Activated naive CD4-positive, alpha-beta T cell treated with anti-CD3 and anti-CD28 coated beads for 36 hours (primary cell): ENCODE measurements at regions not wholly inside any gene's neighbourhood (a gene's known extent, or its start where the extent isn't known, plus 50 kb on each side); places are given as distances from the start of the nearest gene placed in this dataset.

Experiments used
- CTCF ChIA-PET: fragments of 350-600 bp; sonication (Branson Sonifier 250); formaldehyde crosslinking; loops from one replicate; lab custom pipeline; 2021; ENCODE audit warnings: antibody characterized with exemption; lab: Charles Lee
- DNase-seq: peaks from one replicate; pipeline ENCODE4 v3.0.0-alpha.2; 2020
- H3K27ac Mint-ChIP-seq: one replicate; pipeline ENCODE4 v1.8.0; 2021; ENCODE audit warnings: mild to moderate bottlenecking, mixed read lengths
- H3K27me3 Mint-ChIP-seq: one replicate; pipeline ENCODE4 v1.8.0; 2021; ENCODE audit warnings: low read depth, mixed read lengths
- H3K36me3 Mint-ChIP-seq: one replicate; pipeline ENCODE4 v1.8.0; 2021; ENCODE audit warnings: low read depth, mixed read lengths
- H3K4me1 Mint-ChIP-seq: one replicate; pipeline ENCODE4 v1.8.0; 2021; ENCODE audit warnings: low read depth, mixed read lengths
- H3K4me3 Mint-ChIP-seq: one replicate; pipeline ENCODE4 v1.8.0; 2021; ENCODE audit warnings: mild to moderate bottlenecking, moderate library complexity, mixed read lengths
- H3K9me3 Mint-ChIP-seq: one replicate; pipeline ENCODE4 v1.8.0; 2021; ENCODE audit warnings: mixed read lengths
- intact Hi-C: fragments of 100-400 bp; cut with micrococcal nuclease; formaldehyde crosslinking; loops from one replicate; pipeline ENCODE4 v1.15.1; 2023

DNA sequence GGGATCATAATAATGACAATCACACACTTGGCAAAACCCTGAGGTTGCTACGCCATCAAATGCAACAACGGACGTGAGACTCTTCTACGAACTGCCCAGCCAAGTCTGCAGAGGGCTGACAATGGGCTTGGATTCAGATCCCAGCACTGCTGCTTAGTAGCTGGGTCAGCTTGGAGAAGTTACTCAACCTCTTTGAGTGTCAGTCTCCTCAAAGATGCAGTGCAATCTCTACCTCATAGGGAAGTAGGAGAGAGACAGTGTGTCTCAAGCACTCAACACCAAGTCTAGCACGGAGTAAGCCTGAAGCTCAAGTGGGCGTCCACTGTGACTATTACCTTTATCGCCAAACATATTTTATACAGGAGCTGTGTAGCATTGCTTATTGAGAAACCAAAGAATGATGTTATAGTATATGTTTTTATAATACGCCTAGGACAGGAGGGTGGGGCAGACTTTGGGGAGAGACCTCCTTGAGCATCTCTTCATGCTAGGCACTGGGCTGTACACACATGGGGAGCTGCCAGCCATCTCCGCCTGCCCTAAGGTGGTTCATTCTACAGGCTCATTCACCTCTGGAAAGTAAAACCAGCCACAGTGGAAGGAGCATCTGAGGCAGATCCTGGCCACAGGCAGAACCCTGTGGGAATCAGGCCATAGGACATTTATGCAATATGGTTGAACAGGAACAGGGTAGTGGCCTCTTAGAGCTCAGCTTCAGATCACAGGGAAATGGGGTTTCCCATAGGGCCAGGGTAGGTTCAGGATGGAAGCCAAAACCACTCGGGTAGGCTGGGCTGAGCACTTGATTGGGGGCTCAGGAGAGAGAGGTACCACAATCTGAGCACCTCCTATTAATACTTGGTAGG, 160.2 kb downstream of the MRPL14 start:
- CTCF ChIA-PET: interaction anchor here (1.2 kb wide), 1 partner anchor 133 kb away, joined by 3 read pairs; no protein-coding TSS in a partner anchor
- intact Hi-C loops: no loop called here
- DNase-seq: no peak

DNA sequence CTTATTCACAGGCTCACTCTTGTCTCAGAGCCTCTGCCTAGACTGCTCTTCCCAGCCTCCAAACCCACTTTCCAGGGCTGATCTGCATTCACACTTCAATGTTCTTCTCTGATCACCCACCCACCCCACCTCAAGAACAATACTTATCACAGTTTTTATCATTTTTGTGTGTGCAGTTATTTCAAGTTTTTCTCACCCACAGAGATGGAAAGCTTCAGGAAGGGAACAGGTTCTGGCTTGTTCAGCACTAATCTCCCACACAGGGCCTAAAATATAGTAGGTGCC, 160.9 kb downstream of the MRPL14 start:
- Mint-ChIP-seq H3K4me1 (no peaks in the 10 kb centered on the region), H3K9me3 (no peaks in the 10 kb centered on the region), H3K27ac (no peak overlapping the region), H3K36me3 (no peaks in the 10 kb centered on the region), H3K27me3 (peaks cover 6% of the 10 kb centered on the region), H3K4me3 (no peak overlapping the region)
- intact Hi-C loops: no loop called here
- no peak for DNase-seq
- CTCF ChIA-PET: no interaction called here

More for the DNA sequence above, 160.2 kb downstream of the MRPL14 start:
- no peaks in the 10 kb centered on the region for H3K4me1 Mint-ChIP-seq
- H3K27ac Mint-ChIP-seq: no peak overlapping the region
- H3K36me3 Mint-ChIP-seq: no peaks in the 10 kb centered on the region
- peaks cover 6% of the 10 kb centered on the region for H3K27me3 Mint-ChIP-seq
- H3K9me3 Mint-ChIP-seq: no peaks in the 10 kb centered on the region
- no peak overlapping the region for H3K4me3 Mint-ChIP-seq

DNA sequence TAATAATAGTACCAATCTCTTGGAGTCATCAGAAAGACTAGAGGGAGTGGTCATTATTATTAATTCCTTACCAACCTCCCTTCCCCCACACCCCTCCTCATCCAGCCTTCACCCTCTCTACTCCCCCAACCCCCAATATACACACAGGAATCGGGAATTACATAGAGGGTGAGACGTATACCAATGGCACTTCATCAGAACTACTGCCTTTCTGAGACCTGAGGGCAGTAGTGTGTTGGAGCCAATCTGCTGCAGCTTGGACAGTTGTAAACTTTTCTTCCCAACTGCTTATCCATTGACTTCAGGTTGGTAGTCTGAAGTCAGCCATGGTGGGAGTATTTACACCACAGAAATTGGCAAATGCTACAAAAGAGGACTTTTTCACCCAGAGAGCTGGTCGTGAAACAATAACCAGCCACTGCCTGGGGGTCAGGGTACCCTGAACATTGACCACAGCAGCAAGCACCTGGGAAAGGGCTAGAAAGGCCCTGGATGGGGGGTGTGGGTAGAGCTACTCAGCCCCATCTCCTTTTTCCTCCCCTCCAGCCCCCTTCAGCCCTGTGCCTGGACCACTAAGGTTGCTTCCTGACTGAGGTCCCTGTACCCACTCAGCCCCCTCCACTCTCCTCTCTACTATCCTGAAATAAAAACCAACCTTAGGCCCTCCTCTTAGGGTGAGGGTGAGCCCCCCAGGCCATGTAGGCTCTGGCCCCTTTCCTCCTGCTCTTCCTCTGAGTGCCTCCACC, 161.5 kb downstream of the MRPL14 start:
- DNase-seq: no peak
- Mint-ChIP-seq H3K27ac (no peak overlapping the region), H3K27me3 (peaks cover 6% of the 10 kb centered on the region), H3K9me3 (no peaks in the 10 kb centered on the region), H3K4me3 (no peak overlapping the region), H3K36me3 (no peaks in the 10 kb centered on the region), H3K4me1 (no peaks in the 10 kb centered on the region)
- CTCF ChIA-PET: no interaction called here
- intact Hi-C loops: no loop called here

DNA sequence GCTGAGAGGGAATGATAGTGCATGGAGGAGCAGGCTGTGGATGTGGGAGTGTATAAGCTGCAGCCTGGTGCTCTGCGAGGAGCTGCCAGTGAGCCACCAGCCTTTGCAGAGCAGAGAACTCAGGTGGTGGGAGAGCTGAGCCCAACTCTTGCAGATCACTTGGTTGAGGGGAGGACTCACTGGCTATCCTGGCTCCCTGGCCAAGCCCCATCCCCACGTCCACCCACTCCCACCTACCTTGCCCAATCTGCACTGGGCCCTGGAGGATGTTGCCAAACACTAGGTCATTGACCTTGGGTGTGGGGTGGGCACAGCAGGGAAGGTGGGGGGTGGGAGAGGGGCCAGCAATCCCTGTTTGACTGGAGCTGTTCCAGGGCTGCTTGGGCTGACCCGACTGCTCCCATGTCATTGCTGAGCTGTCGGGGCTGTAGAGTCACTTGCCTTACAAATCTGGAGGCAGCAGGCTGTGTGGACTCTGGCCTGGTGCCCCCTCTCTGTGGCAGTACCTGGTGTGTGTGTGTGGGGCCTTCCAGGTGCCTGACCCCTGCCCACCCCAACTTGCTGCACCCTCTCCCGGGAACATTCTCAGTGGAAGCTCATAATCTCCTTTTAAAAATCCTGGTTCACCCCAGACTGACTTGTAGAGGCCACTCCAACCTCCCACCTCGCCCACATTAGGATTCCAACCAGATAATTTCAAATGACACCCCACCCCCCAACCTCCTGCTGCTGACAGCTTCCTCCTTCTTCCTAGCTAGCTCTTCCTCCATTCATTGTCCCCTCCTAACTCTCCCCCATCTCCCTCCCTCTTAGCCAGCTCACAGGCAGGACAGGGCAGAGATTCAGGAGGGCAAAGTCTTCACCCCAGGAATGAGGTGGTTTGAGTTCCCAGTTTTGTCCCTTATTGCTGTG, 162.3 kb downstream of the MRPL14 start:
- H3K4me3 Mint-ChIP-seq: no peak overlapping the region
- no peaks in the 10 kb centered on the region for H3K9me3 Mint-ChIP-seq
- CTCF ChIA-PET: interaction anchor here (0.8 kb wide), 1 partner anchor 132 kb away, joined by 4 read pairs; no protein-coding TSS in a partner anchor
- no peaks in the 10 kb centered on the region for H3K4me1 Mint-ChIP-seq
- H3K27ac Mint-ChIP-seq: no peak overlapping the region
- no peaks in the 10 kb centered on the region for H3K36me3 Mint-ChIP-seq
- intact Hi-C loops: no loop called here
- DNase-seq: no peak
- H3K27me3 Mint-ChIP-seq: peaks cover 6% of the 10 kb centered on the region

DNA sequence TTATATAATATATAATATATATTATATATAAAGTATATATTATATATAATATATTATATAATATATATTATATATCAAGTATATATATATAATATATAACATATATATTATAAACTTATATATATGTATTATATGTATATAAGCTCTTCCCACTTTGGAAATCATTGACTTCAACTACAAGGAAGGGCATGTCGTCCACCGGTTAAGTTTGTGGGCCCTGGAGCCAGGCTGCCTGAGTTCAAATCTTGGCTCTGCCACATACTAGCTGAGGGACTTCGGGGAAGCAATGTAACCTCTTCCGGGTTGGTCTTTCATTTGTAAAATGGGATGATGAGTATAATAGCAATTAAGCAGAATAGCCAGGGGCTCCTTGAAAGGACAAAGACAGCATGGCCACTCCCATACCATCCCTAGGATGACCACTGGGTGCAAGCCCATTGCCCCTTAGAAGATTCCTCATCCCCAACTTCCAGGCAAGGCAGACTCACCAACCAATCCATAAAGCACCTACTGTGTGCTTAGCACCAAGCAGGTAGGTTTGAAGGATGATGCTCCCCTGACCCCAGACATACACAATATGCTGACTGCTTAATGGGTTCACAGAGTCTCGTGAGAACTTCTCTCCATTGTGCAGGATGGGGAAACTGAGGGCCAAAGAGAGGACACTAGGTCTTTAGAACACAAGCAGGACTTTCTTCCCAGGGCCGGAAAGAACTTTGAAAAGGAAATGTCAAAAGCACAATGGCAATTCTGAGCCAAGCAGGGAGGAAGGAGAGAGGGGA, 163.2 kb downstream of the MRPL14 start:
- Mint-ChIP-seq H3K4me3 (no peak overlapping the region), H3K36me3 (no peaks in the 10 kb centered on the region), H3K9me3 (no peaks in the 10 kb centered on the region), H3K27me3 (peaks cover 10% of the 10 kb centered on the region), H3K4me1 (no peaks in the 10 kb centered on the region), H3K27ac (no peak overlapping the region)
- DNase-seq: no peak
- intact Hi-C loops: no loop called here
- CTCF ChIA-PET: no interaction called here

DNA sequence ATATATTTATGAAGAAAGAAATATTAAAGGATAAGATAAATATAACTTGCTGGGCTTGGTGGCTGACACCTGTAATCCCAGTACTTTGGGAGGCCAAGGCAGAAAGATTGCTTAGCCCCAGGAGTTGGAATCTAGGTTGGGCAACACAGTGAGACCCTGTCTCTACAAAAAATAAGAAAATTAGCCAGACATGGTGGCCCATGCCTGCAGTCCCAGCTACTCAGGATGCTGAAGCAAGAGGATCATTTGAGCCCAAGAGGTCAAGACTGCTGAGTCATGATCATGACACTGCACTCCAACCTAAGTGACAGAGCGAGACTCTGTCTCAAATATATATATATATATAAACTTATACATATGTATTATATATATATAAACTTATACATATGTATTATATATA, 164.0 kb downstream of the MRPL14 start:
- CTCF ChIA-PET: no interaction called here
- no peak overlapping the region for H3K4me3 Mint-ChIP-seq
- intact Hi-C loops: no loop called here
- no peaks in the 10 kb centered on the region for H3K4me1 Mint-ChIP-seq
- H3K27me3 Mint-ChIP-seq: peaks cover 10% of the 10 kb centered on the region
- H3K36me3 Mint-ChIP-seq: no peaks in the 10 kb centered on the region
- DNase-seq: no peak
- no peaks in the 10 kb centered on the region for H3K9me3 Mint-ChIP-seq
- H3K27ac Mint-ChIP-seq: no peak overlapping the region

DNA sequence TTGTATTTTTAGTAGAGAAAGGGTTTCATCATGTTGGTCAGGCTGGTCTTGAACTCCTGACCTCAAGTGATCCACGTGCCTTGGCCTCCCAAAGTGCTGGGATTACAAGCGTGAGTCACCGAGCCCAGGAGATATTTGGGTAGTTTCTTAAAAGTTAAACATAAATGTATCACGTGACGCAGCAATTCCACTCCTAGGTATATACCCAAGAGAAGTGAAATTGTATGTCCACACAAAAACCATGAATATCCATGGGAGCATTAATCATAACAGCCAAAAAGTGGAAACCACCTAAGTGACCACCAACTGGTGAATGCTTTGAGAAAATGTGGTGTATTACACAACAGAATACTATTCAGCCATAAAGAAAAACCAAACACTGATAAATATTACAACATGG, 164.8 kb downstream of the MRPL14 start:
- no peak overlapping the region for H3K27ac Mint-ChIP-seq
- H3K27me3 Mint-ChIP-seq: peaks cover 14% of the 10 kb centered on the region
- no peaks in the 10 kb centered on the region for H3K9me3 Mint-ChIP-seq
- H3K4me1 Mint-ChIP-seq: no peaks in the 10 kb centered on the region
- no peak overlapping the region for H3K4me3 Mint-ChIP-seq
- DNase-seq: no peak
- no peaks in the 10 kb centered on the region for H3K36me3 Mint-ChIP-seq
- intact Hi-C loops: no loop called here
- CTCF ChIA-PET: no interaction called here

DNA sequence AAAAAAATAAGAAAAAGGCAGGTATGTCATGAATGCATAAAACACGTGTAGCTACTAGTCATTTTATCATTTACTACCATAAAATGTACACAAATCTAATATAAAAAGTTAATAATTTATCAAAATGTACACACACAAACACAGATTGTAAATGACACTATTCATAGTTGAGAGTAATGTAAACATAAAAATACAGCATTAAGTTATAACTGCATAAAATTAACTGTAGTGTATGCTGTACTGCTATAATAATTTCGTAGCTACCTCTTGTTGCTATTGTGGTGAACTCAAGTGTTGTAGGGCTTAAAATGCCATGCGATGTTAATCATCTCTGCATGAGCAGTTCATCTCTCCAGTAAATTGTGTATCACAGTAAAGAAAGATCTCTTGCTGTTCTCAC, 170.0 kb downstream of the MRPL14 start:
- Mint-ChIP-seq H3K9me3 (peaks cover 6% of the 10 kb centered on the region), H3K27me3 (peaks cover 18% of the 10 kb centered on the region), H3K4me3 (no peak overlapping the region), H3K27ac (no peak overlapping the region), H3K4me1 (no peaks in the 10 kb centered on the region), H3K36me3 (no peaks in the 10 kb centered on the region)
- CTCF ChIA-PET: no interaction called here
- intact Hi-C loops: no loop called here
- DNase-seq: no peak

DNA sequence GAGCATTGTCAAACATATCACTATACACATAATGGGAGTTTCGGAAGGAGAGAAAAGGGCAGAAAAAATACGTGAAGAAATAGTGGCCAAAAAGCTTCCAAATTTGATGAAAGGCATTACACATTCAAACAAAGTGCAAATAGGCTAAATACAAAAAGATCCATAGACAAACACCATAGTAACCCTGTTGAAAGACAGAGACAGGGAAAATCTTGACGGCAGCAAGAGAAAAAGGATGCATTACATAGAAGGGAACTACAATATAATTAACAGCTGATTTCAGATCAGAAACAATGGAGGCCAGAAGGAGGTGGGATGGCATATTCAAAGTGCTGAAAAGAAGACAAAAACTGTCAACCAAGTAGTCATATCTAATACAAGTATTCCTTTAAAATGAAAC, 170.8 kb downstream of the MRPL14 start:
- CTCF ChIA-PET: no interaction called here
- H3K4me3 Mint-ChIP-seq: no peak overlapping the region
- DNase-seq: no peak
- no peaks in the 10 kb centered on the region for H3K36me3 Mint-ChIP-seq
- intact Hi-C loops: no loop called here
- no peaks in the 10 kb centered on the region for H3K4me1 Mint-ChIP-seq
- H3K9me3 Mint-ChIP-seq: peaks cover 6% of the 10 kb centered on the region
- peaks cover 18% of the 10 kb centered on the region for H3K27me3 Mint-ChIP-seq
- no peak overlapping the region for H3K27ac Mint-ChIP-seq

DNA sequence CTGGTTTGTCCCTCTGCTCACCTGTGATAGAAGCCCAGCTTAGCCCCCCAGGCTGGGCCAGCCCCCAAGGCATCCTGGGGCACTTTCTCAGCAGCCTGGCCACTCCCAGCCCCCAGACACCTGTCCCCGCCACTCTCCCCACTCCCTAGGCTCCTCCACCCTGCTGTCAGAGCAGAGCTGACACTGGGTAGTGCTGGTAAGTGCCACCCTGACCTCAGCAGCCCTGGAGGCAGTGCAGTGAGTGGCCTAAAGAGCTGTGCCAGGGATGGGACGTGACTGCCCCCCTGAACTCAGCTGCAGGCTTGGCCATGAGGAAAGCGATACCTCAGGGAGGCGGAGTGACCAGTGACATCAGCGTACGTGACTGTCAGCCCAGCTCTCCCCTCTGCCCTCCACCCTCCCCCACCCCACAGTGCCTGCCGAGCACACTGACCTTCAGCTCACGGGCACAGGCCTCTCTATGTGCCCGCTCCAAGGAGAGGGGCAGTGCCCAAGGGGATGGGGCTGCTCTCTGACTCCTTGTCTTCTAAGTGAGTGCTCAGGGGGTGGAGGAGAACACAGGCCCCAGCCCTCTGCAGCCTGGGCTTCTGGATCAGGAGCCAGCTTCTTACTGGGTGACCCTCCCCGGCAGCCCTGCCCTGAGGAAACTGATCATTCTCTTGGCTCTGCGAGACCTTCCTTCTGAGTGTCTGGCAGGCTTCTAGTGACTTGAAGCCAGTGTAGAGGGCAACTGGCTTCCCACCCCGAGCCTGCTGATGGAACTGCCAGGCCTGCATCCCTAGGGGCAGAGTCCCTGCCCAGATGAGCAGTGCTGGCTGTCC, 172.7 kb downstream of the MRPL14 start:
- H3K4me1 Mint-ChIP-seq: no peaks in the 10 kb centered on the region
- intact Hi-C loops: no loop called here
- peaks cover 16% of the 10 kb centered on the region for H3K27me3 Mint-ChIP-seq
- DNase-seq: no peak
- no peak overlapping the region for H3K27ac Mint-ChIP-seq
- H3K4me3 Mint-ChIP-seq: no peak overlapping the region
- no peaks in the 10 kb centered on the region for H3K36me3 Mint-ChIP-seq
- H3K9me3 Mint-ChIP-seq: peaks cover 6% of the 10 kb centered on the region
- CTCF ChIA-PET: interaction anchor here (1.3 kb wide), 1 partner anchor 124 kb away, joined by 4 read pairs; no protein-coding TSS in a partner anchor

DNA sequence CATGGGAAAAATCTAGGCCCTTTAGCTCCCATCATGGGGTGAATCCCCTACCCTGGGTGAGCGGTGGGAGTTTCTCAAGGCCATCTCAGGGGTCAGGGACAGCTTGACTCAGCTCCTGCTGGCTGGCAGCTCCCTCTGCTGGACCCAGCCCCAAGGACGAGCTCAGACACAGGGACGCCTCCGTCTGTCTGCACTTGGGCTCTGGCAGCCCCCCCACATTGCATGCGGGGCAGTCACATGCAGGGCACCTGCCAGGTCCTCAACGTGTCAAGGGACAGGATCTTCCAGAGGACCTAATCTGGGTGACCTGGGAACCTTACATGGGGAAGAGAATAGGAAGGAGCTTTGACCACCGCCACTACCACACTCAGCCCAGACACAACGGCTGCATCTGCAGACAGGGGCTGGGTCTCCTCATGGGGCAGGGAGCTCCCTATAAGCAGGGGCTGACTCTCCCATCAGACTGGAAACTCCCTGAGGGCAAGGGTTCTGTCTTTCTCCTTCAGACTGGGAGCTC, 173.4 kb downstream of the MRPL14 start:
- DNase-seq: no peak
- Mint-ChIP-seq H3K27ac (no peak overlapping the region), H3K36me3 (no peaks in the 10 kb centered on the region), H3K27me3 (peaks cover 14% of the 10 kb centered on the region), H3K4me3 (no peak overlapping the region), H3K9me3 (peaks cover 6% of the 10 kb centered on the region), H3K4me1 (no peaks in the 10 kb centered on the region)
- intact Hi-C loops: loop anchor here (2.0 kb wide), 1 partner anchor 231 kb away; no protein-coding TSS in a partner anchor
- CTCF ChIA-PET: interaction anchor here (1.3 kb wide), 1 partner anchor 125 kb away, joined by 4 read pairs; no protein-coding TSS in a partner anchor
